ENCODE measurements at regions not wholly inside any gene's neighbourhood (a gene's known extent, or its start where the extent isn't known, plus 50 kb on each side); places are given as distances from the start of the nearest gene placed in this dataset.

DNA sequence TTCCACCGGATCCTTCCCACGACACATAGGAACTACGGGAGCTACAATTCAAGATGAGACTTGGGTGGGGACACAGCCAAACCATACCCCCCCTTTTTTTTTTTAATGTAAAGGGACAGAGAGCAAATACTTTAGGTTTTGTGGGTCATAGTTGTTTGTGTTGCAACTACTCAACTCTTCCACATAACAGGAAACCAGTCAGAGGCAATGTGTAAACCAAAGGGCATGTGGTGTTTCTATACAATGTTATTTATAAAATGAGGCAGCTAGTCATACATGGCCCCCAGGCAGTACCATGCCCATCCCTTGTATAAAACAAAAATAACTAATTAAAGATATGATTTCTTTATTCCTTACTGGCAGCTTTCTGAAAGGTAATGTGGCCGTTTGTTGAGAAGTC, 845.4 kb upstream of the ADAMTS5 start:
- Histone ChIP-seq H3K9me3 (no peaks in the 10 kb centered on the region), H3K27me3 (no peaks in the 10 kb centered on the region), H3K4me1 (peaks cover 0 to 9% (median 0%) of the 10 kb centered on the region in 4 donors), H3K4me3 (no peak overlapping the region), H3K27ac (no peak overlapping the region), H3K36me3 (no peaks in the 10 kb centered on the region)
- intact Hi-C loops (cut with DNase I; ENCODE audit: low total_unique reads), result no loop called here
- TF ChIP-seq POLR2AphosphoS5 (IDR thresholded peaks at IDR 0.05), result no peak
- 88 to 96% (median 93%) methylated on average over 4 of the region's 4 CpGs for WGBS, 5 donors
- no peak for DNase-seq

DNA sequence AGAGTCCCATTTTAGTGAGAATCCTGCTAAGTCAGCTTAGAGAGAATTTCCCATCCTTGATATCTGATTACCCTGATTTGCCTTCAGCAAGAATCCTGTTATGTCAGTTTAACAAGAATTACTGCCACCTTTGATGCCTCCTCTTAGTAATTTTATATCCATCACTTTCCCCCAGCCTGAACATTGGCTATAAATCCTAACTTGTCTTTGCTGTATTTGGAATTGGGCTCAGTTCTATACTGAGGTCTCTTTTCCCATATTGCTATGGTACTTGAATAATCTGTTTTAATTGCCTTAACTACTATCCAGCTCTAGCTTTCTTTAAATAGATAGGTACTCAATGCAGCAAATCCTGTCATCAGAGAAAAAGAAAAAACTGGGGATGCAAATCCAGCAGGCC, 842.0 kb upstream of the ADAMTS5 start:
- Histone ChIP-seq H3K4me1 (peaks cover 0 to 8% (median 0%) of the 10 kb centered on the region in 4 donors), H3K27ac (no peak overlapping the region), H3K27me3 (no peaks in the 10 kb centered on the region), H3K9me3 (no peaks in the 10 kb centered on the region), H3K4me3 (no peak overlapping the region), H3K36me3 (no peaks in the 10 kb centered on the region)
- DNase-seq, result no peak
- TF ChIP-seq, protein P1, sequence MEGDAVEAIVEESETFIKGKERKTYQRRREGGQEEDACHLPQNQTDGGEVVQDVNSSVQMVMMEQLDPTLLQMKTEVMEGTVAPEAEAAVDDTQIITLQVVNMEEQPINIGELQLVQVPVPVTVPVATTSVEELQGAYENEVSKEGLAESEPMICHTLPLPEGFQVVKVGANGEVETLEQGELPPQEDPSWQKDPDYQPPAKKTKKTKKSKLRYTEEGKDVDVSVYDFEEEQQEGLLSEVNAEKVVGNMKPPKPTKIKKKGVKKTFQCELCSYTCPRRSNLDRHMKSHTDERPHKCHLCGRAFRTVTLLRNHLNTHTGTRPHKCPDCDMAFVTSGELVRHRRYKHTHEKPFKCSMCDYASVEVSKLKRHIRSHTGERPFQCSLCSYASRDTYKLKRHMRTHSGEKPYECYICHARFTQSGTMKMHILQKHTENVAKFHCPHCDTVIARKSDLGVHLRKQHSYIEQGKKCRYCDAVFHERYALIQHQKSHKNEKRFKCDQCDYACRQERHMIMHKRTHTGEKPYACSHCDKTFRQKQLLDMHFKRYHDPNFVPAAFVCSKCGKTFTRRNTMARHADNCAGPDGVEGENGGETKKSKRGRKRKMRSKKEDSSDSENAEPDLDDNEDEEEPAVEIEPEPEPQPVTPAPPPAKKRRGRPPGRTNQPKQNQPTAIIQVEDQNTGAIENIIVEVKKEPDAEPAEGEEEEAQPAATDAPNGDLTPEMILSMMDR (IDR thresholded peaks at IDR 0.05), result no peak
- TF ChIP-seq EP300 (IDR thresholded peaks at IDR 0.05) (no peak), POLR2AphosphoS5 (IDR thresholded peaks at IDR 0.05) (no peak), POLR2A (IDR thresholded peaks at IDR 0.05) (no peak)
- intact Hi-C loops (cut with DNase I; ENCODE audit: low total_unique reads), result no loop called here

DNA sequence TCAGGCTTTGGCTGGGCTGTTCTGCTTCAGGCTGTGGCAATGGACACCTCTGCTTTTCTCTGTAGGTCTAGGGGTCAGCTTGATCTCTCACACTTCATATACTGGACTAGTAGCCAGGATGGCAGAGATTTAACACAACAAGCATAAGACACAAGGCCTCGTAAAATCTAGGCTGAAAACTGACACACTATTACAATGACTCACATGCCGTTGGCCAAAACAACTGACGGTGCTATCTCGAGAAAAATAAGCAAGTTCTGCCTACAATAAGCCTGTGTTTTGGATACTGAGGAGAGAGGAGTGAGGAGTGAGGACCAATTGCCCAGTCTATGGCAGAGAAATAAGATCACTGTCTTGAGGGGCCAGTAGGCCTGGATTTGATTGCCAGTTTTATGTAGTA, 840.7 kb upstream of the ADAMTS5 start:
- intact Hi-C loops (cut with DNase I; ENCODE audit: low total_unique reads), result no loop called here
- DNase-seq, result no peak
- TF ChIP-seq, protein P1 (IDR thresholded peaks at IDR 0.05), result no peak
- TF ChIP-seq EP300 (IDR thresholded peaks at IDR 0.05) (no peak), POLR2AphosphoS5 (IDR thresholded peaks at IDR 0.05) (no peak), POLR2A (IDR thresholded peaks at IDR 0.05) (no peak)
- WGBS, 5 donors, result 79 to 88% (median 82%) methylated on average over 4 of the region's 4 CpGs
- H3K36me3 ChIP-seq, result no peaks in the 10 kb centered on the region
- no peaks in the 10 kb centered on the region for H3K9me3 ChIP-seq
- no peaks in the 10 kb centered on the region for H3K27me3 ChIP-seq
- no peaks in the 10 kb centered on the region for H3K4me1 ChIP-seq
- H3K4me3 ChIP-seq, result no peak overlapping the region
- no peak overlapping the region for H3K27ac ChIP-seq

DNA sequence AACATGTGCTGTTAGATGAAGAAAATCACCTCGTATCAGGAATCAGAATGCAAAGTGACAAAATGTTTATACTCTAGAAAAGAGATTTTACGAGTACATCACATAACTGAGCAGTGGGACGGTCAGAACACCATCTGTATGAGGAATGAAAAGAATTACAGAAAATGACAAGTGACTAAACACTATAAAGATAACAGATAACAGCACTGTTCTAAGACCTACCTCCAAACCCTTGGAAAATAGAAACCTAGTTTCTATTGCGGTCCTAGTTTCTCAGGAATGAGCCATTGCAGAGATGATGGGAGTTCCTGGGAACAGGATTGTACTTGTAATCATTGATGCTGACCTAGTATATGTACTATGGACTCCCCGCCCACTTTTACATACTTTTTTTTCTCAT, 839.4 kb upstream of the ADAMTS5 start:
- H3K4me3 ChIP-seq, result no peak overlapping the region
- no peak for TF ChIP-seq POLR2AphosphoS5 (IDR thresholded peaks at IDR 0.05)
- TF ChIP-seq EP300 (IDR thresholded peaks at IDR 0.05), result no peak
- TF ChIP-seq, protein P1 (IDR thresholded peaks at IDR 0.05), result no peak
- no peak for TF ChIP-seq POLR2A (IDR thresholded peaks at IDR 0.05)
- WGBS, 5 donors, result 71 to 85% (median 75%) methylated on average over 5 of the region's 5 CpGs
- intact Hi-C loops (cut with DNase I; ENCODE audit: low total_unique reads), result no loop called here
- DNase-seq, result no peak
- no peaks in the 10 kb centered on the region for H3K36me3 ChIP-seq
- no peaks in the 10 kb centered on the region for H3K4me1 ChIP-seq
- no peaks in the 10 kb centered on the region for H3K27me3 ChIP-seq
- H3K27ac ChIP-seq, result no peak overlapping the region
- no peaks in the 10 kb centered on the region for H3K9me3 ChIP-seq

DNA sequence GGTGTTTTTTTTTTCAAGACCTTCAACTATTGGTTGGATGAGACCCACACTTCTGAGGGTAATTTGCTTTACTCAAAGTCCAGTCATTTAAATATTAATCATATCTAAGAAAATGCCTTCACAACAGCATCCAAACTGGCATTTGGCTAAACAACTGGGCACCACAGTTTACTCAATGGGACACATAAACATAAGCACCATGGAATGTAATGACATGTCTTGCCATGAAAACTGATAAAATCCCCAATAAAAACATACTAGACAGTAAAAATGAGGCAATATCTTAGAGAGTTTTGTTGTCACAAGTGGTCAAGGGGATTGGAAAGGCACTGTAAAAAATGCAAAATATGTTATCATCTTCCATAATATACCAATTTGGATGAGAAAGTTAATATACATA, 838.8 kb upstream of the ADAMTS5 start:
- no peak for DNase-seq
- intact Hi-C loops (cut with DNase I; ENCODE audit: low total_unique reads), result no loop called here

More for the DNA sequence above, 838.8 kb upstream of the ADAMTS5 start:
- H3K4me1 ChIP-seq, result no peaks in the 10 kb centered on the region
- H3K9me3 ChIP-seq, result no peaks in the 10 kb centered on the region
- no peaks in the 10 kb centered on the region for H3K27me3 ChIP-seq
- no peak overlapping the region for H3K4me3 ChIP-seq
- TF ChIP-seq EP300 (IDR thresholded peaks at IDR 0.05) (no peak), POLR2AphosphoS5 (IDR thresholded peaks at IDR 0.05) (no peak), POLR2A (IDR thresholded peaks at IDR 0.05) (no peak)
- TF ChIP-seq, protein P1 (IDR thresholded peaks at IDR 0.05), result no peak
- no peak overlapping the region for H3K27ac ChIP-seq
- H3K36me3 ChIP-seq, result no peaks in the 10 kb centered on the region
